ENCODE measurements at regions not wholly inside any gene's neighbourhood (a gene's known extent, or its start where the extent isn't known, plus 50 kb on each side); places are given as distances from the start of the nearest gene placed in this dataset.

DNA sequence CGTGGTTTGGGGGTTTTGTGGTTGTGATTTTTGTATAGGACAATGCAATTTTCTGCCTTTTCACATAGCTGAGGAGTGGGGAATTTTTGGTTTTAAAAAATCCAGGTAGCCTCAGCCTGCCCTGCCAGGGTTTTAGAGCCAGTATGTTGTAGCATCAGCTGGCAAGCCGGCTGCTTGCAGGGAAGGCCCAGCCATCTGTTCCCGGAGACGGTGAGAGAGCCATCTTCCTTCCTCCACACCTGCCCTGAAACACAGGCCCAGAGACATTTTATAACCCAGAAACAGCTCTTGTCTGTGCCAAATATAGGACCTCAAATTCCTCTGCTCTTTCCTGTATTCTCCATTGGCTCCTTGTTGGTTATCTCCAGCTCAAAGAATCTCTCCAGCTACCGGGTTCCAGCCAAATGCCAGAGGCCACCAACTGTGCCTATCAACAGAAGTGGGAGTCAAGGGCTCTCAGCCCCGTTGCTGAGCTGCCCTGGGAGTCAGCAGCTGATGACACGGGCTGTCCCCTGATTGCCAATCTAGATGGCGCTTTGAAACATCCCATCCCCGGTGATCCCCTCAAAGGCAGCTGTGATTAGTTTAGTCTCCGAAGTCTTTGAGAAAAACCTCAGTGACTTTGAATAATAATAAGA lies 595.2 kb downstream of the MID1IP1 start:
- TF ChIP-seq, protein P1, sequence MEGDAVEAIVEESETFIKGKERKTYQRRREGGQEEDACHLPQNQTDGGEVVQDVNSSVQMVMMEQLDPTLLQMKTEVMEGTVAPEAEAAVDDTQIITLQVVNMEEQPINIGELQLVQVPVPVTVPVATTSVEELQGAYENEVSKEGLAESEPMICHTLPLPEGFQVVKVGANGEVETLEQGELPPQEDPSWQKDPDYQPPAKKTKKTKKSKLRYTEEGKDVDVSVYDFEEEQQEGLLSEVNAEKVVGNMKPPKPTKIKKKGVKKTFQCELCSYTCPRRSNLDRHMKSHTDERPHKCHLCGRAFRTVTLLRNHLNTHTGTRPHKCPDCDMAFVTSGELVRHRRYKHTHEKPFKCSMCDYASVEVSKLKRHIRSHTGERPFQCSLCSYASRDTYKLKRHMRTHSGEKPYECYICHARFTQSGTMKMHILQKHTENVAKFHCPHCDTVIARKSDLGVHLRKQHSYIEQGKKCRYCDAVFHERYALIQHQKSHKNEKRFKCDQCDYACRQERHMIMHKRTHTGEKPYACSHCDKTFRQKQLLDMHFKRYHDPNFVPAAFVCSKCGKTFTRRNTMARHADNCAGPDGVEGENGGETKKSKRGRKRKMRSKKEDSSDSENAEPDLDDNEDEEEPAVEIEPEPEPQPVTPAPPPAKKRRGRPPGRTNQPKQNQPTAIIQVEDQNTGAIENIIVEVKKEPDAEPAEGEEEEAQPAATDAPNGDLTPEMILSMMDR (IDR thresholded peaks at IDR 0.05; ENCODE audit: low read depth, low read length, poor library complexity, severe bottlenecking), result no peak
- TF ChIP-seq EZH2phosphoT487 (IDR thresholded peaks at IDR 0.05; ENCODE audit: borderline replicate concordance, low read length), result no peak

All from DOHH2 (cell line).